GM12872 (cell line): ENCODE measurements at regions not wholly inside any gene's neighbourhood (a gene's known extent, or its start where the extent isn't known, plus 50 kb on each side); places are given as distances from the start of the nearest gene placed in this dataset.

Source experiments
- CTCF ChIP-seq: IDR thresholded peaks from 3 replicates; pipeline ENCODE4 v1.5.1; 2011; ENCODE audit warnings: low read depth, mild to moderate bottlenecking, low read length, moderate library complexity; ENCODE audit not compliant: insufficient read depth

GRCh38 chr9:118761016-118761790, 608.0 kb downstream of the BRINP1 start:
- TF ChIP-seq CTCF, result no peak

- no peak for TF ChIP-seq CTCF
Observed at GRCh38 chr9:118767571-118767970, 601.7 kb downstream of the BRINP1 start.

GRCh38 chr9:118782790-118783463, 586.3 kb downstream of the BRINP1 start:
- TF ChIP-seq CTCF, result no peak

- TF ChIP-seq CTCF, result no peak
Observed at GRCh38 chr9:118784033-118784432, 585.2 kb downstream of the BRINP1 start.

- TF ChIP-seq CTCF, result no peak
Observed at GRCh38 chr9:118785456-118785855, 583.8 kb downstream of the BRINP1 start.

- no peak for TF ChIP-seq CTCF
Observed at GRCh38 chr9:118786877-118787276, 582.4 kb downstream of the BRINP1 start.

GRCh38 chr9:118809160-118809625, 560.0 kb downstream of the BRINP1 start:
- no peak for TF ChIP-seq CTCF
